ENCODE measurements at regions not wholly inside any gene's neighbourhood (a gene's known extent, or its start where the extent isn't known, plus 50 kb on each side); places are given as distances from the start of the nearest gene placed in this dataset. TPM values are rescaled to one million over a fixed set of nuclear protein-coding genes. Genes with fewer than 3 reads are reported as not detected.

Small RNA genes in the stretch of these regions (small RNA-seq; reads per million reads assigned to genes)
- gene AC092470.1 (not detected), gene AC135001.1 (not detected), gene MRPS18CP4 (not detected), gene RNU6-491P (not detected)
